Choroid plexus epithelial cell (primary cell): ENCODE measurements at regions not wholly inside any gene's neighbourhood (a gene's known extent, or its start where the extent isn't known, plus 50 kb on each side); places are given as distances from the start of the nearest gene placed in this dataset.

ENCODE experiments used
- DNase-seq: peaks from one replicate; pipeline ENCODE4 v3.0.0-alpha.2; 2010; ENCODE audit warnings: low read depth
- H3K4me3 ChIP-seq: 2 replicates; pipeline ENCODE4 v1.5.1; 2011; ENCODE audit warnings: low read depth, mild to moderate bottlenecking, control low read depth, low read length, moderate library complexity
- CTCF ChIP-seq: conservative IDR thresholded peaks from 2 replicates; pipeline ENCODE4 v1.5.1; 2011; ENCODE audit warnings: low read depth, mild to moderate bottlenecking, control low read depth, inconsistent platforms, low read length, moderate library complexity

GRCh38 chr3:159178209-159178897 is 376.5 kb downstream of the MFSD1 start:
- no peak overlapping the region for H3K4me3 ChIP-seq
- DNase-seq: no peak
- TF ChIP-seq CTCF: no peak

- H3K4me3 ChIP-seq: no peak overlapping the region
- no peak for TF ChIP-seq CTCF
- no peak for DNase-seq
Observed at GRCh38 chr3:159182961-159183360, 381.1 kb downstream of the MFSD1 start.

DNA sequence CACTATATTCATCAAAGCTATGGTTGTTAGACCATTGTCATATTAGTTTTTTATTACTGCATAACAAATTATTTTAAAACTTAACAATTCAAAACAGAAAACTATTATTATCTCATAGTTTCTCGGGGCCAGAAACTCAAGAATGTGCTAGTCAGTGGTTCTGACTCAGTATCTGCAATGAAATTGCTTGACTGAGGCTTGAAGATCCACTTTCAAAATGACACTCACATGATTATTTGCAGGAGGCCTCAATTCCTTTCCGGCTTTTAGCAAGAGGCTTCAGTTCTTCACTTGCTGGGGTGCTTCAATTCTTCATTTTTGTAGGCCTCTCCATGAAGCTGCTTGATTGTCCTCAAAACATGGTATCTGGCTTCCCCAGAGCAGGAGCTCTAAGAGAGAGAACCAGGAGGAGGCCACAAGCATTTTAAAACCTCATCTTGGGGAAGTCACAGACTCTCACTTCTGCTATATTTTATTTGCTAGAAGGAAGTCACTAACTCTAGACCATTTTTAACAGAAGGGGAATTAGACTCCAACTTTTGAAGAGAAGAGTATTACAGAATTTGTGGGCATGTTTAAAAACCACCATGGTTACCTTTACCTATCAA is 383.7 kb downstream of the MFSD1 start:
- H3K4me3 ChIP-seq: no peak overlapping the region
- no peak for TF ChIP-seq CTCF
- no peak for DNase-seq

DNA sequence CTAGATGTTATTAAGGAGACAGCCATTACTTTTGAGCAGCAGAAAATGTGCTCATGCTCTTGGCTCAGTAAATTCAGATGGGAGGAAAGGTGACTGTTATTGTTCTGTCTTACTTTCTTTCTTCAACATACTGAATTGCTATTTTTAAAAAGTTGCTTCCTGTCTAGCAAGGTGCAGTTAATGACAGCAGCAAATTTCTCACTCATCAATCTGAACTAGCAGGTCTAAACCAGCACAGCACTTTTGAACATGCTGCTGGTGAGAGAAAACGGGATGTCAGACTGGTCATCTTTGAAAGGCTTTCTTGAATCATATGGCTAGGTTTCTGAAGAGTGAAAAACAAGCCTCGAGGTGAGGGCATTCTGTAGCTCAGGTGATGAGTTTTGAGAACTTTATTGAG is 384.7 kb downstream of the MFSD1 start:
- TF ChIP-seq CTCF: no peak
- no peak overlapping the region for H3K4me3 ChIP-seq
- DNase-seq: no peak

DNA sequence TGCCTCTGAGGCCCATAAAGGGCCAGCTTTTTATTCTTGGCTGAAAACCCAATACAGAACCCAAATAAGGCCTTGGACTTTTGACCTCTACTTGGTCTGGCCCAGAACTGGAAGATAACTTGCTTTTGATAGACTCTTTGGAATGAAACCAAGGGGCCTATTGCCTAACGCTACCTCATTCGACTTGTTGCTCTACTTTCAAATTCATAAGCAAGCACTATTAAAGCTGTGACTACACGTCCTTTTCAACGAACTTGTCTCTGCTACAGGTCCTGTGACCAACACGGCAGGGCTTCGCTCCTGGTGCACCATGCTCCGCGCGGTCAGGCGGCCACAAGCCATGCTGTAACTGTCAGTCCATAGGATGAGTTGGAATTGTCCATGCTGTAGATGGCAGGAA is 385.4 kb downstream of the MFSD1 start:
- no peak for TF ChIP-seq CTCF
- peak; percentile 51 for DNase-seq
- H3K4me3 ChIP-seq: no peak overlapping the region

DNA sequence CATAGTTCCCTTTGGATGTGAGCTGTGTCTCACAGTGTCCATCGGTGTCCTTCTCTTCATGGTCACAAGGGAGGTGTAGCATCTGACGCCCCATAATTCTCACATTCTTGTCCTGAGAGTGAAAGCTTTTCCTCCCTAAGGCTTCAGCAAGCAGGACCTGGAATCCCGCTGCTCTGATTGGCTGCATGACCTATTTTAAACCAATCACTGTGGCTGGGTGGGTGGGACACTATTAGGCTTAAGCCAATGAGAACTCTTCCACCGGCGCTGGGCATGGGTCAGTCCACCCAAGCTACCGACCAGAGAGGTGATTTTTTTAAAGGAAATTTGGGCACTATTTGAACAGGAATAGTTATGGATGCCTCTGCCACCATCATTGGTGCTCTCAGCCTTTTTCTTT is 385.9 kb downstream of the MFSD1 start:
- DNase-seq: no peak
- no peak overlapping the region for H3K4me3 ChIP-seq
- TF ChIP-seq CTCF: no peak
